HepG2 (cell line): ENCODE measurements at regions not wholly inside any gene's neighbourhood (a gene's known extent, or its start where the extent isn't known, plus 50 kb on each side); places are given as distances from the start of the nearest gene placed in this dataset.

Experiments used
- ATAC-seq: fragments of 200-7000 bp; cut with Tn5 transposase; 3 replicates; pipeline ENCODE4 v1.9.1; 2020; ENCODE audit warnings: mild to moderate bottlenecking, moderate library complexity
- BruUV-seq: library from RNA; stranded (reverse); fragments of 400-500 nt; replicated peaks from 2 replicates; lab custom pipeline; 2021; lab: Mats Ljungman, UMichigan
- CTCF ChIA-PET: fragments of 300-600 bp; formaldehyde crosslinking; extraction: SDS; loops from one replicate; lab custom pipeline; 2021; ENCODE audit warnings: low total read pairs, inconsistent platforms, low intra/inter-chr PET ratio; lab: Yijun Ruan, JAX
- POLR2A ChIA-PET: fragments of 350-600 bp; sonication (Branson Sonifier 250); formaldehyde crosslinking; loops from one replicate; lab custom pipeline; 2020; ENCODE audit warnings: antibody characterized with exemption, inconsistent platforms; lab: Yijun Ruan, JAX
- DNase-seq: peaks from one replicate; pipeline ENCODE4 v3.0.0-alpha.2; 2015; ENCODE audit warnings: low spot score
- FAIRE-seq: peaks from 3 replicates; lab custom pipeline; 2011; peaks lifted over from hg19 to GRCh38; lab: Jason Lieb, UNC
- H2AFZ ChIP-seq: one replicate; pipeline ENCODE4 v1.6.1; 2011; ENCODE audit warnings: low read length, inconsistent platforms
- H3K27ac ChIP-seq: fragments of 300-600 bp; 3 replicates; pipeline ENCODE4 v1.8.0; 2011; ENCODE audit warnings: mixed run types, mild to moderate bottlenecking, mixed read lengths, low read length, inconsistent platforms; ENCODE audit not compliant: insufficient read depth; ENCODE audit errors: extremely low read length
- H3K27me3 ChIP-seq, 2 experiments: fragments of 200-600 bp in 1 of 2; 2 replicates in 1 of 2; 3 replicates in 1 of 2; pipeline versions ENCODE4 v1.6.0 to v1.8.0; 2011; ENCODE audit warnings: low read length in 2 of 2, mild to moderate bottlenecking in 2 of 2, moderate library complexity in 2 of 2, inconsistent platforms in 1 of 2; ENCODE audit not compliant: insufficient read depth in 2 of 2, control insufficient read depth in 1 of 2
- H3K36me3 ChIP-seq, 2 experiments: fragments of 200-600 bp in 1 of 2; replicated peaks in 1 of 2; 2 replicates in 1 of 2; 3 replicates in 1 of 2; pipeline versions ENCODE4 v1.5.1 to v1.8.0; 2011; ENCODE audit warnings: low read length in 2 of 2, inconsistent platforms in 1 of 2; ENCODE audit not compliant: insufficient read depth in 2 of 2, control insufficient read depth in 1 of 2
- H3K4me1 ChIP-seq: 2 replicates; pipeline ENCODE4 v1.5.1; 2012; ENCODE audit warnings: low read length, inconsistent platforms; ENCODE audit not compliant: insufficient read depth
- H3K4me2 ChIP-seq: 2 replicates; pipeline ENCODE4 v1.6.0; 2011; ENCODE audit warnings: low read depth, low read length, inconsistent platforms
- H3K4me3 ChIP-seq, 3 experiments: fragments of 200-600 bp in 1 of 3; sonication (generic), shearing (Covaris generic) in 1 of 3; replicated peaks in 1 of 3; 2 replicates each; pipeline ENCODE4 v1.5.1; 2011 to 2016; ENCODE audit warnings: low read length in 3 of 3, inconsistent platforms in 2 of 3, low read depth in 2 of 3, mild to moderate bottlenecking in 2 of 3, control low read depth in 1 of 3, mixed read lengths in 1 of 3; ENCODE audit not compliant: insufficient read depth in 1 of 3
- H3K79me2 ChIP-seq: one replicate; pipeline ENCODE4 v1.6.1; 2011; ENCODE audit warnings: low read length, inconsistent platforms; ENCODE audit not compliant: insufficient read depth
- H3K9ac ChIP-seq: 2 replicates; pipeline ENCODE4 v1.6.0; 2011; ENCODE audit warnings: mild to moderate bottlenecking, low read depth, low read length, inconsistent platforms; ENCODE audit not compliant: insufficient read depth
- H3K9me3 ChIP-seq: 2 replicates; pipeline ENCODE4 v1.5.1; 2012; ENCODE audit warnings: mild to moderate bottlenecking, low read length
- H4K20me1 ChIP-seq: 2 replicates; pipeline ENCODE4 v1.6.0; 2011; ENCODE audit warnings: inconsistent platforms, mild to moderate bottlenecking, low read length, moderate library complexity; ENCODE audit not compliant: insufficient read depth
- ADNP ChIP-seq: sonication (generic); formaldehyde crosslinking; IDR thresholded peaks from 2 replicates; pipeline ENCODE4 v1.4.0; 2020; ENCODE audit warnings: missing genetic modification reagents
- BHLHE40 ChIP-seq: IDR thresholded peaks from 2 replicates; pipeline ENCODE4 v1.6.1; 2011; ENCODE audit warnings: low read length, improper control_type of control experiment
- GRHL1 ChIP-seq: sonication (generic); formaldehyde crosslinking; conservative IDR thresholded peaks from 2 replicates; pipeline ENCODE4 v1.8.0; 2022; ENCODE audit warnings: missing genetic modification reagents
- HNF4A ChIP-seq: sonication (generic); formaldehyde crosslinking; IDR thresholded peaks from 2 replicates; pipeline ENCODE4 v1.4.0; 2020; ENCODE audit warnings: missing genetic modification reagents
- KDM4B ChIP-seq: sonication (generic); formaldehyde crosslinking; IDR thresholded peaks from 2 replicates; pipeline ENCODE4 v1.4.0; 2020; ENCODE audit warnings: missing genetic modification reagents
- KLF16 ChIP-seq, 2 experiments: sonication (generic) in 1 of 2; formaldehyde crosslinking in 1 of 2; IDR thresholded peaks; 2 replicates each; pipeline versions ENCODE4 v1.6.1 to v1.8.0; 2016 to 2023; ENCODE audit warnings: missing genetic modification reagents in 2 of 2, missing compliant biosample characterization in 1 of 2
- MLXIP ChIP-seq: sonication (generic); formaldehyde crosslinking; IDR thresholded peaks from 2 replicates; pipeline ENCODE4 v1.9.0; 2021; ENCODE audit warnings: missing genetic modification reagents, borderline replicate concordance
- NFIB ChIP-seq: sonication (generic); formaldehyde crosslinking; IDR thresholded peaks from 2 replicates; pipeline ENCODE4 v1.9.0; 2021; ENCODE audit warnings: missing genetic modification reagents, mild to moderate bottlenecking, borderline replicate concordance
- STAT6 ChIP-seq: sonication (generic); formaldehyde crosslinking; IDR thresholded peaks from 2 replicates; pipeline ENCODE4 v1.4.0; 2020; ENCODE audit warnings: missing genetic modification reagents, mild to moderate bottlenecking, borderline replicate concordance
- ZBTB7A ChIP-seq: sonication (generic); formaldehyde crosslinking; IDR thresholded peaks from 2 replicates; pipeline ENCODE4 v1.8.0; 2022; ENCODE audit warnings: mild to moderate bottlenecking, missing genetic modification reagents
- ZFP91 ChIP-seq: sonication (generic); formaldehyde crosslinking; IDR thresholded peaks from 2 replicates; pipeline ENCODE4 v1.9.0; 2022; ENCODE audit warnings: missing genetic modification reagents, mild to moderate bottlenecking, borderline replicate concordance
- ZMAT5 ChIP-seq: sonication (generic); formaldehyde crosslinking; IDR thresholded peaks from 2 replicates; pipeline ENCODE4 v1.5.0; 2020; ENCODE audit warnings: mild to moderate bottlenecking, low read depth, missing genetic modification reagents, borderline replicate concordance
- ZNF567 ChIP-seq: sonication (generic); formaldehyde crosslinking; IDR thresholded peaks from 2 replicates; pipeline ENCODE4 v1.8.1; 2023; ENCODE audit warnings: mild to moderate bottlenecking, missing genetic modification reagents, borderline replicate concordance
- ZNF724P ChIP-seq: sonication (generic); formaldehyde crosslinking; IDR thresholded peaks from 2 replicates; pipeline ENCODE4 v1.8.0; 2022; ENCODE audit warnings: missing genetic modification reagents, borderline replicate concordance
- WGBS: methylation state at CpG from one replicate; pipeline ENCODE4 v1.1.6; 2017; ENCODE audit warnings: low lambda C conversion rate; 5-methylcytosine and 5-hydroxymethylcytosine counted together
- in situ Hi-C: cut with HindIII; loops from 2 replicates; pipeline ENCODE4 v1.10.0; 2017; ENCODE audit warnings: low pct_unique_long_range_greater_than_20kb; ENCODE audit not compliant: extremely low pct_ligation_motif_present
- intact Hi-C: fragments of 100-400 bp; cut with micrococcal nuclease; formaldehyde crosslinking; loops from one replicate; pipeline ENCODE4 v1.10.0; 2022; ENCODE audit not compliant: unreplicated experiment

- Histone ChIP-seq H3K27ac (no peak overlapping the region), H3K9me3 (no peaks in the 10 kb centered on the region), H3K4me1 (no peaks in the 10 kb centered on the region), H3K36me3 (no peaks in the 10 kb centered on the region), H3K4me2 (no peak overlapping the region), H3K79me2 (no peaks in the 10 kb centered on the region), H3K9ac (no peak overlapping the region), H4K20me1 (no peaks in the 10 kb centered on the region), H3K27me3 (no peaks in the 10 kb centered on the region), H3K4me3 (no peak overlapping the region), H2AFZ (no peak overlapping the region)
- DNase-seq (no peak), FAIRE-seq (no peak), ATAC-seq (no peak)
- in situ Hi-C loops (no loop called here), intact Hi-C loops (no loop called here)
- BruUV-seq: no TSS peak
- 5% methylated on average over 2 of the region's 2 CpGs for WGBS
- CTCF ChIA-PET: no interaction called here
- POLR2A ChIA-PET: no interaction called here
- no peak for TF ChIP-seq STAT6
- TF ChIP-seq MLXIP (CRISPR knock-in tag): no peak
- TF ChIP-seq ZNF567: no peak
- TF ChIP-seq NFIB (CRISPR knock-in tag): no peak
- TF ChIP-seq BHLHE40: no peak
- no peak for TF ChIP-seq GRHL1 (CRISPR knock-in tag)
- TF ChIP-seq ADNP (CRISPR knock-in tag): no peak
- no peak for TF ChIP-seq KLF16 (CRISPR knock-in tag; IDR thresholded peaks at IDR 0.05)
- TF ChIP-seq KDM4B (CRISPR knock-in tag): no peak
- TF ChIP-seq HNF4A (CRISPR knock-in tag): no peak
- TF ChIP-seq ZMAT5 (CRISPR knock-in tag): no peak
- no peak for TF ChIP-seq ZBTB7A (CRISPR knock-in tag)
- no peak for TF ChIP-seq ZFP91 (CRISPR knock-in tag)
- TF ChIP-seq ZNF724P (CRISPR knock-in tag): no peak
Measured at GRCh38 chr11:109298865-109299264, 123.1 kb upstream of the C11orf87 start.
